Vagina (tissue), 2 donors: ENCODE measurements at regions not wholly inside any gene's neighbourhood (a gene's known extent, or its start where the extent isn't known, plus 50 kb on each side); places are given as distances from the start of the nearest gene placed in this dataset.

ENCODE experiments used
- POLR2A ChIP-seq, 2 donors: fragments of 450-650 bp; IDR thresholded peaks; one replicate each; pipeline ENCODE4 v1.6.1; 2017; ENCODE audit warnings: antibody characterized with exemption in 2 of 2, mild to moderate bottlenecking in 2 of 2, moderate library complexity in 2 of 2
- POLR2AphosphoS5 ChIP-seq, 2 donors: sonication (generic); formaldehyde crosslinking; IDR thresholded peaks; one replicate each; pipeline ENCODE4 v1.9.0; 2017; ENCODE audit warnings: antibody characterized with exemption in 2 of 2, mild to moderate bottlenecking in 2 of 2, low read depth in 1 of 2; ENCODE audit not compliant: insufficient read depth in 1 of 2

- TF ChIP-seq POLR2AphosphoS5 (IDR thresholded peaks at IDR 0.05; ENCODE audit: insufficient read depth in 1 of 2, low read depth in 1 of 2), result no peak
- TF ChIP-seq POLR2A (IDR thresholded peaks at IDR 0.05), result no peak
These were observed 58.1 kb upstream of the AFDN start for GRCh38 chr6:167768471-167769215.
